Neural cell (in vitro differentiated cells): ENCODE measurements at regions not wholly inside any gene's neighbourhood (a gene's known extent, or its start where the extent isn't known, plus 50 kb on each side); places are given as distances from the start of the nearest gene placed in this dataset.

Experiments used
- CTCF ChIP-seq: fragments of 450-650 bp; IDR thresholded peaks from 2 replicates; pipeline ENCODE4 v1.5.1; 2014; ENCODE audit warnings: antibody characterized with exemption, mild to moderate bottlenecking, moderate library complexity; ENCODE audit not compliant: poor library complexity, severe bottlenecking
- EZH2 ChIP-seq: fragments of 200-600, 300-800 bp; shearing (Covaris generic), sonication (generic); IDR thresholded peaks from 2 replicates; pipeline ENCODE4 v1.6.1; 2014; ENCODE audit warnings: antibody characterized with exemption, low read length, borderline replicate concordance, mild to moderate bottlenecking; ENCODE audit not compliant: insufficient read depth, poor library complexity, severe bottlenecking
- SMC3 ChIP-seq: fragments of 450-650 bp; conservative IDR thresholded peaks from 2 replicates; pipeline ENCODE4 v1.6.1; 2014; ENCODE audit warnings: antibody characterized with exemption, mild to moderate bottlenecking, moderate library complexity; ENCODE audit not compliant: poor library complexity

- TF ChIP-seq CTCF (no peak), SMC3 (no peak), EZH2 (no peak)
Measured at GRCh38 chr12:91954326-91954725, 191.3 kb downstream of the BTG1 start.
